Fibroblast of lung (primary cell): ENCODE measurements at regions not wholly inside any gene's neighbourhood (a gene's known extent, or its start where the extent isn't known, plus 50 kb on each side); places are given as distances from the start of the nearest gene placed in this dataset.

Experiments used
- DNase-seq, 2 donors: peaks; one replicate each; pipeline versions ENCODE4 v3.0.0 to v3.0.0-alpha.2; 2010; ENCODE audit warnings: low read depth in 2 of 2
- H2AFZ ChIP-seq: 2 replicates; pipeline ENCODE4 v1.5.1; 2012; ENCODE audit warnings: low read length, control low read depth, inconsistent platforms
- H3K27ac ChIP-seq: 2 replicates; pipeline ENCODE4 v1.5.1; 2011; ENCODE audit warnings: low read length, control low read depth; ENCODE audit not compliant: insufficient read depth
- H3K27me3 ChIP-seq: 2 replicates; pipeline ENCODE4 v1.5.1; 2011; ENCODE audit warnings: mild to moderate bottlenecking, low read length; ENCODE audit not compliant: control insufficient read depth, insufficient read depth
- H3K36me3 ChIP-seq: 2 replicates; pipeline ENCODE4 v1.5.1; 2011; ENCODE audit warnings: low read length; ENCODE audit not compliant: control insufficient read depth, insufficient read depth
- H3K4me1 ChIP-seq: 2 replicates; pipeline ENCODE4 v1.5.1; 2011; ENCODE audit warnings: low read length; ENCODE audit not compliant: control insufficient read depth, insufficient read depth; ENCODE audit errors: extremely low read depth
- H3K4me2 ChIP-seq: 2 replicates; pipeline ENCODE4 v1.5.1; 2011; ENCODE audit warnings: low read length, control low read depth; ENCODE audit not compliant: insufficient read depth; ENCODE audit errors: extremely low read depth
- H3K4me3 ChIP-seq, 4 experiments: fragments of 200-600 bp in 1 of 4; sonication (generic) in 1 of 4; replicated peaks in 1 of 4; 2 replicates each; pipeline ENCODE4 v1.5.1; 2011 to 2016; ENCODE audit warnings: low read length in 4 of 4, low read depth in 3 of 4, mild to moderate bottlenecking in 3 of 4, control low read depth in 2 of 4, inconsistent platforms in 1 of 4, mixed read lengths in 1 of 4; ENCODE audit not compliant: insufficient read depth in 1 of 4; ENCODE audit errors: control extremely low read depth in 1 of 4
- H3K79me2 ChIP-seq: 2 replicates; pipeline ENCODE4 v1.5.1; 2012; ENCODE audit warnings: mild to moderate bottlenecking, low read length, inconsistent platforms; ENCODE audit not compliant: control insufficient read depth, insufficient read depth
- H3K9ac ChIP-seq: 2 replicates; pipeline ENCODE4 v1.5.1; 2011; ENCODE audit warnings: mild to moderate bottlenecking, low read length, control low read depth; ENCODE audit not compliant: insufficient read depth
- H3K9me3 ChIP-seq: 2 replicates; pipeline ENCODE4 v1.5.1; 2012; ENCODE audit warnings: low read depth, low read length; ENCODE audit not compliant: control insufficient read depth, insufficient read depth
- H4K20me1 ChIP-seq: 2 replicates; pipeline ENCODE4 v1.5.1; 2011; ENCODE audit warnings: low read length; ENCODE audit not compliant: control insufficient read depth, insufficient read depth; ENCODE audit errors: extremely low read depth
- EZH2 ChIP-seq: IDR thresholded peaks from 2 replicates; pipeline ENCODE4 v1.5.1; 2012; ENCODE audit warnings: low read length, control low read depth, mild to moderate bottlenecking; ENCODE audit errors: missing control alignments
- TF ChIP-seq, protein P1 (sequence below), 2 donors: IDR thresholded peaks in 1 of 2; conservative IDR thresholded peaks in 1 of 2; 1 replicate in 1 of 2; 2 replicates in 1 of 2; pipeline ENCODE4 v1.5.1; 2011 to 2012; ENCODE audit warnings: low read length in 2 of 2, control low read depth in 1 of 2, inconsistent platforms in 1 of 2, low read depth in 1 of 2, mild to moderate bottlenecking in 1 of 2

DNA sequence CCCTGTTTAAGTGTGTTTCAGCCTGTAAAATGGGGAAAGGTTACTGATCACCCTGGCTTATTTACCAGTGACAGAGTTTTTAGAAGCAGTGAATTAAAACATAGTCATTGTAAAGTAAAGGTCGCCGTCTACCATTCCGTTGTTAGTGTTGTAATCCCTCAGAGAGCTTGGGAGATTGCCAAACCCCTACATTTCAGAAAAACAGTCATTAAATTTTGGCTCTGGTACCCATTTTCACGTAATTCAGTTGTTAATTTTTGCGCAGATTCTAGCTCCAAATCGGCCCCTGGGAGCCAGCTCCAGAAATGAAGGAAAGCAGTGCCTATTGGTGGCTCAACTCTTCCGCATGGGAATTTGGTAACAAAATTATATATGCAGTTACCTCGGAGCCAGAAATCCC, 127.7 kb upstream of the AJAP1 start:
- Histone ChIP-seq H3K4me2 (no peak overlapping the region), H3K27me3 (no peaks in the 10 kb centered on the region), H3K79me2 (no peaks in the 10 kb centered on the region), H4K20me1 (no peaks in the 10 kb centered on the region), H3K36me3 (no peaks in the 10 kb centered on the region), H3K4me1 (no peaks in the 10 kb centered on the region), H2AFZ (no peak overlapping the region), H3K9ac (no peak overlapping the region), H3K4me3 (no peak overlapping the region), H3K27ac (no peak overlapping the region), H3K9me3 (no peaks in the 10 kb centered on the region)
- TF ChIP-seq EZH2 = no peak
- TF ChIP-seq, protein P1, sequence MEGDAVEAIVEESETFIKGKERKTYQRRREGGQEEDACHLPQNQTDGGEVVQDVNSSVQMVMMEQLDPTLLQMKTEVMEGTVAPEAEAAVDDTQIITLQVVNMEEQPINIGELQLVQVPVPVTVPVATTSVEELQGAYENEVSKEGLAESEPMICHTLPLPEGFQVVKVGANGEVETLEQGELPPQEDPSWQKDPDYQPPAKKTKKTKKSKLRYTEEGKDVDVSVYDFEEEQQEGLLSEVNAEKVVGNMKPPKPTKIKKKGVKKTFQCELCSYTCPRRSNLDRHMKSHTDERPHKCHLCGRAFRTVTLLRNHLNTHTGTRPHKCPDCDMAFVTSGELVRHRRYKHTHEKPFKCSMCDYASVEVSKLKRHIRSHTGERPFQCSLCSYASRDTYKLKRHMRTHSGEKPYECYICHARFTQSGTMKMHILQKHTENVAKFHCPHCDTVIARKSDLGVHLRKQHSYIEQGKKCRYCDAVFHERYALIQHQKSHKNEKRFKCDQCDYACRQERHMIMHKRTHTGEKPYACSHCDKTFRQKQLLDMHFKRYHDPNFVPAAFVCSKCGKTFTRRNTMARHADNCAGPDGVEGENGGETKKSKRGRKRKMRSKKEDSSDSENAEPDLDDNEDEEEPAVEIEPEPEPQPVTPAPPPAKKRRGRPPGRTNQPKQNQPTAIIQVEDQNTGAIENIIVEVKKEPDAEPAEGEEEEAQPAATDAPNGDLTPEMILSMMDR (conservative IDR thresholded peaks at IDR 0.05 in 1 of 2, IDR thresholded peaks at IDR 0.05 in 1 of 2; ENCODE audit: low read depth in 1 of 2, low read length in 2 of 2) = no peak
- DNase-seq = no peak

DNA sequence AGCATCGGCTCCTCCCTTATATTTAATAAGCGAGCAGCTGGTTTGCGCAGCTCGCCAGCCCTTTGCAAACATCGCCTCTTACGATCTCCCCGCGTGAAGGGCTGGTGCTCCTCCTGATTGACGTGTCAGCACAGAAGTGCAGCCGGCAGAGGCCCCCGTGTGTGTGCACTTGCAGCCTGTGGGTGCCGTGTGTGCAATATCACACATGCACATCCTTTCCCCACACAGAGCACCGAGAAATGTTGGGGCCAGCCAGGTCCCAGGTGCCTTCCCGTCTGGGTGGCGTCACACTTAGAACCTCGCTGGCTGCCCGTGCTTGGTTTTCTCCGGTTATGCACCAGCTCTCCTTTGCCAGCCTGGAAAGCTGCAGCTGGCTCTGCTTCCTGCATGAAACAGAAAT, 126.6 kb upstream of the AJAP1 start:
- no peaks in the 10 kb centered on the region for H4K20me1 ChIP-seq
- H3K4me1 ChIP-seq = no peaks in the 10 kb centered on the region
- DNase-seq = no peak
- TF ChIP-seq EZH2 = no peak
- TF ChIP-seq, protein P1 (conservative IDR thresholded peaks at IDR 0.05 in 1 of 2, IDR thresholded peaks at IDR 0.05 in 1 of 2; ENCODE audit: low read depth in 1 of 2, low read length in 2 of 2) = no peak
- no peak overlapping the region for H3K4me3 ChIP-seq
- no peak overlapping the region for H3K4me2 ChIP-seq
- H3K36me3 ChIP-seq = no peaks in the 10 kb centered on the region
- H3K9me3 ChIP-seq = no peaks in the 10 kb centered on the region
- no peak overlapping the region for H3K9ac ChIP-seq
- no peak overlapping the region for H3K27ac ChIP-seq
- H3K79me2 ChIP-seq = no peaks in the 10 kb centered on the region
- no peak overlapping the region for H2AFZ ChIP-seq
- H3K27me3 ChIP-seq = no peaks in the 10 kb centered on the region

DNA sequence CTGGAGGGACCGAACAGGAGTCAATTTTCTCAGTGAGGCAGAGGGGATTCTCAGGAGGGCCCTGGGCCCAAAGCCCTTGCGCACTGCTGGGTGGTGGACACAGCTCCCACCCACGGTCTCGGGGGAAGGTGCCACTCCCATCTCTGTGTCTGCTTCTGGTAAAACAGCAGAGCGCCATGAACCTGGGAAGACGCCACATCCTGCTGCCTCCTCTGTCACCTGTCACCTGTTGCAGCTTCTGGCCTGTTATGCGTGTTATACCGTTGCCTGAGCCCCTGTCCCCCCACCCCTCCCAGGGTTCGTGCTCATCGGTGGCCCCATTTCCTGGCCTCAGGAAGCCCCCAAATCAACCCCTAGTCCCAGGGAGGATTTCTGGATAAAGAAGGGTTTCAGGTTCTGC, 125.8 kb upstream of the AJAP1 start:
- H3K9me3 ChIP-seq = no peaks in the 10 kb centered on the region
- H3K4me2 ChIP-seq = no peak overlapping the region

More for the DNA sequence above, 125.8 kb upstream of the AJAP1 start:
- H3K9ac ChIP-seq = no peak overlapping the region
- H3K79me2 ChIP-seq = no peaks in the 10 kb centered on the region
- H4K20me1 ChIP-seq = no peaks in the 10 kb centered on the region
- H3K4me1 ChIP-seq = no peaks in the 10 kb centered on the region
- H3K27me3 ChIP-seq = no peaks in the 10 kb centered on the region
- no peak for DNase-seq
- H2AFZ ChIP-seq = no peak overlapping the region
- TF ChIP-seq, protein P1 (conservative IDR thresholded peaks at IDR 0.05 in 1 of 2, IDR thresholded peaks at IDR 0.05 in 1 of 2; ENCODE audit: low read depth in 1 of 2, low read length in 2 of 2) = no peak
- TF ChIP-seq EZH2 = no peak
- no peak overlapping the region for H3K4me3 ChIP-seq
- no peaks in the 10 kb centered on the region for H3K36me3 ChIP-seq
- no peak overlapping the region for H3K27ac ChIP-seq
